ENCODE measurements at regions not wholly inside any gene's neighbourhood (a gene's known extent, or its start where the extent isn't known, plus 50 kb on each side); places are given as distances from the start of the nearest gene placed in this dataset.

DNA sequence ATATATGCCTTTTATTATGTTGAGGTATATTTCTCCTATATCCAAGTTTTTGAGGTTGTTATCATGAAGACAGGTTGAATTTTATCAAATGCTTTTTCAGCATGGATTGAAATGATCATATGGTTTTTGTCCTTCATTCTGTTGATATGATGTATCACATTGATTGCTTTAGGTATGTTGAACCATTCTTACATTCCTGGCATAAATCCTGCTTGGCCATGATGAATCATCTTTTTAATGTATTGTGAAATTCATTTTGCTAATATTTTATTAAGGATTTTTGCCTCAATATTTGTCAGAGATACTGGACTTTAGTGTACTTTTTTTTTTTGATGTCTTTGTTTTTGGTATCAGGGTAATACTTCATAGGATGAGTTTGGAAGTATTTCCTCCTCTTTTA, 283.8 kb upstream of the C11orf87 start:
- TF ChIP-seq, protein P1, sequence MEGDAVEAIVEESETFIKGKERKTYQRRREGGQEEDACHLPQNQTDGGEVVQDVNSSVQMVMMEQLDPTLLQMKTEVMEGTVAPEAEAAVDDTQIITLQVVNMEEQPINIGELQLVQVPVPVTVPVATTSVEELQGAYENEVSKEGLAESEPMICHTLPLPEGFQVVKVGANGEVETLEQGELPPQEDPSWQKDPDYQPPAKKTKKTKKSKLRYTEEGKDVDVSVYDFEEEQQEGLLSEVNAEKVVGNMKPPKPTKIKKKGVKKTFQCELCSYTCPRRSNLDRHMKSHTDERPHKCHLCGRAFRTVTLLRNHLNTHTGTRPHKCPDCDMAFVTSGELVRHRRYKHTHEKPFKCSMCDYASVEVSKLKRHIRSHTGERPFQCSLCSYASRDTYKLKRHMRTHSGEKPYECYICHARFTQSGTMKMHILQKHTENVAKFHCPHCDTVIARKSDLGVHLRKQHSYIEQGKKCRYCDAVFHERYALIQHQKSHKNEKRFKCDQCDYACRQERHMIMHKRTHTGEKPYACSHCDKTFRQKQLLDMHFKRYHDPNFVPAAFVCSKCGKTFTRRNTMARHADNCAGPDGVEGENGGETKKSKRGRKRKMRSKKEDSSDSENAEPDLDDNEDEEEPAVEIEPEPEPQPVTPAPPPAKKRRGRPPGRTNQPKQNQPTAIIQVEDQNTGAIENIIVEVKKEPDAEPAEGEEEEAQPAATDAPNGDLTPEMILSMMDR (IDR thresholded peaks at IDR 0.05 in 2 of 3, conservative IDR thresholded peaks at IDR 0.05 in 1 of 3; ENCODE audit: borderline replicate concordance in 1 of 3, insufficient read depth in 1 of 3, low read depth in 2 of 3, low read length in 2 of 3) = no peak
- TF ChIP-seq, protein P2, sequence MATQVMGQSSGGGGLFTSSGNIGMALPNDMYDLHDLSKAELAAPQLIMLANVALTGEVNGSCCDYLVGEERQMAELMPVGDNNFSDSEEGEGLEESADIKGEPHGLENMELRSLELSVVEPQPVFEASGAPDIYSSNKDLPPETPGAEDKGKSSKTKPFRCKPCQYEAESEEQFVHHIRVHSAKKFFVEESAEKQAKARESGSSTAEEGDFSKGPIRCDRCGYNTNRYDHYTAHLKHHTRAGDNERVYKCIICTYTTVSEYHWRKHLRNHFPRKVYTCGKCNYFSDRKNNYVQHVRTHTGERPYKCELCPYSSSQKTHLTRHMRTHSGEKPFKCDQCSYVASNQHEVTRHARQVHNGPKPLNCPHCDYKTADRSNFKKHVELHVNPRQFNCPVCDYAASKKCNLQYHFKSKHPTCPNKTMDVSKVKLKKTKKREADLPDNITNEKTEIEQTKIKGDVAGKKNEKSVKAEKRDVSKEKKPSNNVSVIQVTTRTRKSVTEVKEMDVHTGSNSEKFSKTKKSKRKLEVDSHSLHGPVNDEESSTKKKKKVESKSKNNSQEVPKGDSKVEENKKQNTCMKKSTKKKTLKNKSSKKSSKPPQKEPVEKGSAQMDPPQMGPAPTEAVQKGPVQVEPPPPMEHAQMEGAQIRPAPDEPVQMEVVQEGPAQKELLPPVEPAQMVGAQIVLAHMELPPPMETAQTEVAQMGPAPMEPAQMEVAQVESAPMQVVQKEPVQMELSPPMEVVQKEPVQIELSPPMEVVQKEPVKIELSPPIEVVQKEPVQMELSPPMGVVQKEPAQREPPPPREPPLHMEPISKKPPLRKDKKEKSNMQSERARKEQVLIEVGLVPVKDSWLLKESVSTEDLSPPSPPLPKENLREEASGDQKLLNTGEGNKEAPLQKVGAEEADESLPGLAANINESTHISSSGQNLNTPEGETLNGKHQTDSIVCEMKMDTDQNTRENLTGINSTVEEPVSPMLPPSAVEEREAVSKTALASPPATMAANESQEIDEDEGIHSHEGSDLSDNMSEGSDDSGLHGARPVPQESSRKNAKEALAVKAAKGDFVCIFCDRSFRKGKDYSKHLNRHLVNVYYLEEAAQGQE (IDR thresholded peaks at IDR 0.05; ENCODE audit: low read depth) = no peak
- TF ChIP-seq SRF (IDR thresholded peaks at IDR 0.05; ENCODE audit: low read depth) (no peak), CEBPB (IDR thresholded peaks at IDR 0.05; ENCODE audit: low read depth) (no peak), ELF1 (IDR thresholded peaks at IDR 0.05; ENCODE audit: borderline replicate concordance, low read depth) (no peak), ZNF274 (IDR thresholded peaks at IDR 0.05; ENCODE audit: low read depth, low read length) (no peak), POLR2AphosphoS5 (IDR thresholded peaks at IDR 0.05; ENCODE audit: low read depth, low read length) (no peak), EZH2 (IDR thresholded peaks at IDR 0.05) (no peak), SP1 (IDR thresholded peaks at IDR 0.05; ENCODE audit: low read depth) (no peak), YY1 (IDR thresholded peaks at IDR 0.05; ENCODE audit: extremely low read depth, insufficient replicate concordance, low read depth, low read length) (no peak)
